K562 (cell line): ENCODE measurements at regions not wholly inside any gene's neighbourhood (a gene's known extent, or its start where the extent isn't known, plus 50 kb on each side); places are given as distances from the start of the nearest gene placed in this dataset.

Source experiments
- CC2D1A ChIP-seq: fragments of 450-650 bp; IDR thresholded peaks from 2 replicates; pipeline ENCODE4 v1.6.1; 2017; ENCODE audit warnings: mild to moderate bottlenecking
- CTCF ChIP-seq, 3 experiments: IDR thresholded peaks in 2 of 3; conservative IDR thresholded peaks in 1 of 3; 2 replicates each; pipeline ENCODE4 v1.5.1; 2011 to 2012; ENCODE audit warnings: low read length in 3 of 3, mild to moderate bottlenecking in 3 of 3, control low read depth in 2 of 3, improper control_type of control experiment in 1 of 3, inconsistent platforms in 1 of 3, low read depth in 1 of 3, mixed read lengths in 1 of 3, moderate library complexity in 1 of 3; ENCODE audit not compliant: insufficient read depth in 2 of 3
- CXXC5 ChIP-seq: fragments of 250-450 bp; sonication (Bioruptor Pico); IDR thresholded peaks from 2 replicates; pipeline ENCODE4 v1.8.0; 2022; ENCODE audit warnings: inconsistent platforms, mild to moderate bottlenecking, moderate library complexity
- DEAF1 ChIP-seq: fragments of 450-650 bp; formaldehyde crosslinking; IDR thresholded peaks from 2 replicates; pipeline ENCODE4 v1.4.0; 2020; ENCODE audit warnings: mild to moderate bottlenecking, moderate library complexity
- ESRRA ChIP-seq: fragments of 450-650 bp; IDR thresholded peaks from 2 replicates; pipeline ENCODE4 v1.6.1; 2014; ENCODE audit warnings: low read depth, mild to moderate bottlenecking, moderate library complexity, borderline replicate concordance
- ETV6 ChIP-seq, 3 experiments: fragments of 150-350 bp in 1 of 3; sonication (generic) in 1 of 3; formaldehyde crosslinking in 1 of 3; IDR thresholded peaks; 2 replicates each; pipeline versions ENCODE4 v1.6.1 to v1.8.0; 2014 to 2022; ENCODE audit warnings: borderline replicate concordance in 2 of 3, low read depth in 2 of 3, antibody characterized with exemption in 1 of 3, low read length in 1 of 3, mild to moderate bottlenecking in 1 of 3, missing genetic modification reagents in 1 of 3
- HMGN3 ChIP-seq: IDR thresholded peaks from 2 replicates; pipeline ENCODE4 v1.6.1; 2011; ENCODE audit warnings: borderline replicate concordance, low read depth, mild to moderate bottlenecking, mixed read lengths, low read length; ENCODE audit not compliant: insufficient read length; ENCODE audit errors: extremely low read depth
- NFIC ChIP-seq: fragments of 450-650 bp; IDR thresholded peaks from 2 replicates; pipeline ENCODE4 v1.6.1; 2017; ENCODE audit warnings: mild to moderate bottlenecking, inconsistent platforms
- NRF1 ChIP-seq, 2 experiments: fragments of 450-650 bp; IDR thresholded peaks in 1 of 2; conservative IDR thresholded peaks in 1 of 2; 2 replicates each; pipeline ENCODE4 v1.6.1; 2014; ENCODE audit warnings: mild to moderate bottlenecking in 2 of 2
- RAD21 ChIP-seq, 2 experiments: fragments of 250-450 bp in 1 of 2; fragments of 450-650 bp in 1 of 2; sonication (Bioruptor Pico) in 1 of 2; formaldehyde crosslinking in 1 of 2; IDR thresholded peaks in 1 of 2; conservative IDR thresholded peaks in 1 of 2; 2 replicates each; pipeline versions ENCODE4 v1.4.0 to v1.8.0; 2020 to 2022; ENCODE audit warnings: mild to moderate bottlenecking in 2 of 2, moderate library complexity in 1 of 2
- ZEB2 ChIP-seq: fragments of 450-650 bp; IDR thresholded peaks from 2 replicates; pipeline ENCODE4 v1.6.1; 2016
- ZHX1 ChIP-seq: fragments of 150-350 bp; conservative IDR thresholded peaks from 2 replicates; pipeline ENCODE4 v1.6.1; 2014; ENCODE audit warnings: low read length
- ZMIZ1 ChIP-seq, 2 experiments: fragments of 150-350 bp in 1 of 2; IDR thresholded peaks; 2 replicates each; pipeline ENCODE4 v1.6.1; 2012 to 2016; ENCODE audit warnings: low read depth in 2 of 2, low read length in 2 of 2, mild to moderate bottlenecking in 1 of 2, moderate library complexity in 1 of 2
- TF ChIP-seq, protein P1 (sequence below): sonication (generic); formaldehyde crosslinking; IDR thresholded peaks from 2 replicates; pipeline ENCODE4 v1.8.1; 2023; ENCODE audit warnings: mild to moderate bottlenecking, missing genetic modification reagents

DNA sequence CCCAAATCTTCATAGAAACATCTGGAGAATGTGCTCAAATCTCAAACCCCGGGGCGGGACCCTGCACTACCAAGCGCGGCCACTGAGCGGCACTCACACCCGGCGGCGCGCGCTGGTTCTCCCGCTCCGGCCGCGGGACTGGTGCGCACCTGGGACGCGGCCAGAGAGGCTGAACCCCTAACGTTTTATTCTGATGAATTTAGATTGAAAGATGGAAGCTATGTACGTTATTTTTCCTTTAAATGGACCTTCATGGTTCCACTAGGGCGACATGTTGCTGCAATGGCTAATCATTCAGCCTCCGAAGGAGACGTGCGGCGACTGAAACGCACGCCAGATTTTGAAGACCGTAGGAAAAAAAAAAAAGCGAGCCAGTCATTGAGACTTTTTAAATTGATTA, 107.0 kb upstream of the INSIG1 start (continued):
- TF ChIP-seq, protein P1, sequence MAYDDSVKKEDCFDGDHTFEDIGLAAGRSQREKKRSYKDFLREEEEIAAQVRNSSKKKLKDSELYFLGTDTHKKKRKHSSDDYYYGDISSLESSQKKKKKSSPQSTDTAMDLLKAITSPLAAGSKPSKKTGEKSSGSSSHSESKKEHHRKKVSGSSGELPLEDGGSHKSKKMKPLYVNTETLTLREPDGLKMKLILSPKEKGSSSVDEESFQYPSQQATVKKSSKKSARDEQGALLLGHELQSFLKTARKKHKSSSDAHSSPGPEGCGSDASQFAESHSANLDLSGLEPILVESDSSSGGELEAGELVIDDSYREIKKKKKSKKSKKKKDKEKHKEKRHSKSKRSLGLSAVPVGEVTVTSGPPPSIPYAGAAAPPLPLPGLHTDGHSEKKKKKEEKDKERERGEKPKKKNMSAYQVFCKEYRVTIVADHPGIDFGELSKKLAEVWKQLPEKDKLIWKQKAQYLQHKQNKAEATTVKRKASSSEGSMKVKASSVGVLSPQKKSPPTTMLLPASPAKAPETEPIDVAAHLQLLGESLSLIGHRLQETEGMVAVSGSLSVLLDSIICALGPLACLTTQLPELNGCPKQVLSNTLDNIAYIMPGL (CRISPR knock-in tag) = no peak
- 0 out of 2 replicates have a peak, but pooled peaks have one; percentile 22 for TF ChIP-seq NFIC
- TF ChIP-seq DEAF1 (CRISPR knock-in tag) = peak; percentile 94
- TF ChIP-seq CXXC5 (CRISPR knock-in tag) = peak; percentile 66
- TF ChIP-seq RAD21 (CRISPR knock-in tag; conservative IDR thresholded peaks at IDR 0.05 in 1 of 2, IDR thresholded peaks at IDR 0.05 in 1 of 2) = peak; percentile 96 to 97
- TF ChIP-seq HMGN3 = peak; percentile 57
- peak; percentile 92 to 97 (median 95) for TF ChIP-seq CTCF (IDR thresholded peaks at IDR 0.05 in 2 of 3, conservative IDR thresholded peaks at IDR 0.05 in 1 of 3; ENCODE audit: insufficient read depth in 2 of 3, low read depth in 1 of 3, low read length in 3 of 3)
- peak; percentile 43 to 53; a peak in 3 of 4 replicates for TF ChIP-seq NRF1 (conservative IDR thresholded peaks at IDR 0.05 in 1 of 2, IDR thresholded peaks at IDR 0.05 in 1 of 2)
- 0 out of 4 replicates have a peak, but pooled peaks of 1 of the 2 experiments have one; percentile 22 for TF ChIP-seq ETV6 (IDR thresholded peaks at IDR 0.05; ENCODE audit: borderline replicate concordance in 1 of 2, low read depth in 2 of 2, low read length in 1 of 2)
- TF ChIP-seq ETV6 (CRISPR knock-in tag; IDR thresholded peaks at IDR 0.05; ENCODE audit: borderline replicate concordance) = no peak
- TF ChIP-seq ZMIZ1 (IDR thresholded peaks at IDR 0.05; ENCODE audit: low read depth in 2 of 2, low read length in 2 of 2) = peak in 1 of 2 experiments; percentile 52; a peak in 1 of 4 replicates
- 0 out of 2 replicates have a peak, but pooled peaks have one; percentile 29 for TF ChIP-seq CC2D1A
- TF ChIP-seq ESRRA = 0 out of 2 replicates have a peak, but pooled peaks have one; percentile 17
- TF ChIP-seq ZEB2 = no peak
- TF ChIP-seq ZHX1 = no peak
